Keratinocyte (primary cell): ENCODE measurements at regions not wholly inside any gene's neighbourhood (a gene's known extent, or its start where the extent isn't known, plus 50 kb on each side); places are given as distances from the start of the nearest gene placed in this dataset.

Experiments used
- DNase-seq: peaks from one replicate; pipeline ENCODE4 v3.0.0-alpha.2; 2011; ENCODE audit warnings: low read depth, missing footprints, low spot score
- FAIRE-seq: peaks from 2 replicates; lab custom pipeline; 2011; peaks lifted over from hg19 to GRCh38; lab: Jason Lieb, UNC
- H2AFZ ChIP-seq: 2 replicates; pipeline ENCODE4 v1.6.0; 2012; ENCODE audit warnings: low read length, control low read depth, inconsistent platforms; ENCODE audit not compliant: control insufficient read depth
- H3K27ac ChIP-seq: 2 replicates; pipeline ENCODE4 v1.5.1; 2011; ENCODE audit warnings: low read length; ENCODE audit not compliant: control insufficient read depth, insufficient read depth
- H3K27me3 ChIP-seq: 3 replicates; pipeline ENCODE4 v1.6.0; 2011; ENCODE audit warnings: low read length; ENCODE audit not compliant: control insufficient read depth, insufficient read depth; ENCODE audit errors: extremely low read depth
- H3K36me3 ChIP-seq, 2 experiments: 2 replicates in 1 of 2; 3 replicates in 1 of 2; pipeline ENCODE4 v1.5.1; 2011; ENCODE audit warnings: low read length in 2 of 2, mild to moderate bottlenecking in 1 of 2; ENCODE audit not compliant: control insufficient read depth in 2 of 2, insufficient read depth in 2 of 2; ENCODE audit errors: extremely low read depth in 1 of 2
- H3K4me1 ChIP-seq: 3 replicates; pipeline ENCODE4 v1.5.1; 2011; ENCODE audit warnings: low read length; ENCODE audit not compliant: control insufficient read depth, insufficient read depth; ENCODE audit errors: extremely low read depth
- H3K4me2 ChIP-seq: 3 replicates; pipeline ENCODE4 v1.6.0; 2011; ENCODE audit warnings: low read depth, low read length; ENCODE audit not compliant: control insufficient read depth, insufficient read depth; ENCODE audit errors: extremely low read depth
- H3K4me3 ChIP-seq, 3 experiments: fragments of 200-600 bp in 1 of 3; sonication (generic) in 1 of 3; 2 replicates in 2 of 3; 3 replicates in 1 of 3; pipeline ENCODE4 v1.5.1; 2011 to 2016; ENCODE audit warnings: low read length in 3 of 3, mild to moderate bottlenecking in 3 of 3, control low read depth in 2 of 3, inconsistent platforms in 1 of 3, low read depth in 1 of 3, mixed read lengths in 1 of 3, mixed run types in 1 of 3, moderate library complexity in 1 of 3; ENCODE audit not compliant: control insufficient read depth in 2 of 3, insufficient read depth in 2 of 3; ENCODE audit errors: extremely low read depth in 1 of 3
- H3K79me2 ChIP-seq: 2 replicates; pipeline ENCODE4 v1.6.0; 2012; ENCODE audit warnings: low read length; ENCODE audit not compliant: control insufficient read depth, insufficient read depth
- H3K9ac ChIP-seq: 3 replicates; pipeline ENCODE4 v1.6.0; 2011; ENCODE audit warnings: low read length; ENCODE audit not compliant: control insufficient read depth, insufficient read depth; ENCODE audit errors: extremely low read depth
- H3K9me1 ChIP-seq: 3 replicates; pipeline ENCODE4 v1.6.0; 2011; ENCODE audit warnings: low read length; ENCODE audit not compliant: control insufficient read depth, insufficient read depth; ENCODE audit errors: extremely low read depth
- H3K9me3 ChIP-seq: 2 replicates; pipeline ENCODE4 v1.5.1; 2012; ENCODE audit warnings: low read depth, low read length; ENCODE audit not compliant: control insufficient read depth
- H4K20me1 ChIP-seq: 3 replicates; pipeline ENCODE4 v1.6.0; 2011; ENCODE audit warnings: low read length; ENCODE audit not compliant: control insufficient read depth, insufficient read depth; ENCODE audit errors: extremely low read depth
- EZH2 ChIP-seq: IDR thresholded peaks from one replicate; pipeline ENCODE4 v1.6.1; 2012; ENCODE audit warnings: inconsistent platforms, mild to moderate bottlenecking, low read length, moderate library complexity
- dilution Hi-C: fragments of 300-500 bp; cut with MboI; formaldehyde crosslinking; loops from one replicate; pipeline ENCODE4 v1.7.0; 2020; ENCODE audit warnings: low sequenced_read_pairs; ENCODE audit not compliant: extremely low pct_ligation_motif_present
- TF ChIP-seq, protein P1 (sequence below), 3 experiments: IDR thresholded peaks in 1 of 3; conservative IDR thresholded peaks in 1 of 3; optimal IDR thresholded peaks in 1 of 3; 2 replicates in 2 of 3; 3 replicates in 1 of 3; pipeline versions ENCODE3 to v1.5.1; 2011; ENCODE audit warnings: low read length in 3 of 3, mild to moderate bottlenecking in 3 of 3, moderate library complexity in 2 of 3, control low read depth in 1 of 3, inconsistent platforms in 1 of 3; ENCODE audit not compliant: insufficient read depth in 2 of 3; ENCODE audit errors: extremely low read depth in 1 of 3

GRCh38 chr9:79012561-79012960 is 559.2 kb upstream of the TLE4 start:
- H3K36me3 ChIP-seq, result no peaks in the 10 kb centered on the region
- DNase-seq (peak; percentile 13), FAIRE-seq (peak; percentile 53)
- no peaks in the 10 kb centered on the region for H3K9me1 ChIP-seq
- no peak overlapping the region for H3K9ac ChIP-seq
- no peaks in the 10 kb centered on the region for H4K20me1 ChIP-seq
- no peak overlapping the region for H3K4me3 ChIP-seq
- H3K27me3 ChIP-seq, result no peaks in the 10 kb centered on the region
- H3K9me3 ChIP-seq, result no peaks in the 10 kb centered on the region
- H3K4me1 ChIP-seq, result peaks cover 35% of the 10 kb centered on the region
- TF ChIP-seq, protein P1, sequence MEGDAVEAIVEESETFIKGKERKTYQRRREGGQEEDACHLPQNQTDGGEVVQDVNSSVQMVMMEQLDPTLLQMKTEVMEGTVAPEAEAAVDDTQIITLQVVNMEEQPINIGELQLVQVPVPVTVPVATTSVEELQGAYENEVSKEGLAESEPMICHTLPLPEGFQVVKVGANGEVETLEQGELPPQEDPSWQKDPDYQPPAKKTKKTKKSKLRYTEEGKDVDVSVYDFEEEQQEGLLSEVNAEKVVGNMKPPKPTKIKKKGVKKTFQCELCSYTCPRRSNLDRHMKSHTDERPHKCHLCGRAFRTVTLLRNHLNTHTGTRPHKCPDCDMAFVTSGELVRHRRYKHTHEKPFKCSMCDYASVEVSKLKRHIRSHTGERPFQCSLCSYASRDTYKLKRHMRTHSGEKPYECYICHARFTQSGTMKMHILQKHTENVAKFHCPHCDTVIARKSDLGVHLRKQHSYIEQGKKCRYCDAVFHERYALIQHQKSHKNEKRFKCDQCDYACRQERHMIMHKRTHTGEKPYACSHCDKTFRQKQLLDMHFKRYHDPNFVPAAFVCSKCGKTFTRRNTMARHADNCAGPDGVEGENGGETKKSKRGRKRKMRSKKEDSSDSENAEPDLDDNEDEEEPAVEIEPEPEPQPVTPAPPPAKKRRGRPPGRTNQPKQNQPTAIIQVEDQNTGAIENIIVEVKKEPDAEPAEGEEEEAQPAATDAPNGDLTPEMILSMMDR (optimal IDR thresholded peaks at IDR 0.05 in 1 of 3, IDR thresholded peaks at IDR 0.05 in 1 of 3, conservative IDR thresholded peaks at IDR 0.05 in 1 of 3; ENCODE audit: extremely low read depth in 1 of 3, insufficient read depth in 2 of 3, low read length in 3 of 3), result no peak
- no peak for TF ChIP-seq EZH2
- dilution Hi-C loops, result no loop called here
- H3K4me2 ChIP-seq, result no peak overlapping the region
- H3K79me2 ChIP-seq, result no peaks in the 10 kb centered on the region
- no peak overlapping the region for H2AFZ ChIP-seq
- no peak overlapping the region for H3K27ac ChIP-seq

- H3K4me2 ChIP-seq, result no peak overlapping the region
- dilution Hi-C loops, result no loop called here
- H2AFZ ChIP-seq, result peak overlapping the region; percentile 32
- no peaks in the 10 kb centered on the region for H3K36me3 ChIP-seq
- no peaks in the 10 kb centered on the region for H3K27me3 ChIP-seq
- no peaks in the 10 kb centered on the region for H3K79me2 ChIP-seq
- no peaks in the 10 kb centered on the region for H3K9me3 ChIP-seq
- no peak overlapping the region for H3K9ac ChIP-seq
- H3K9me1 ChIP-seq, result no peaks in the 10 kb centered on the region
- H3K4me1 ChIP-seq, result peaks cover 35% of the 10 kb centered on the region
- H3K4me3 ChIP-seq, result no peak overlapping the region
- peak; percentile 63 for FAIRE-seq
- no peak for DNase-seq
- no peaks in the 10 kb centered on the region for H4K20me1 ChIP-seq
- TF ChIP-seq, protein P1 (optimal IDR thresholded peaks at IDR 0.05 in 1 of 3, IDR thresholded peaks at IDR 0.05 in 1 of 3, conservative IDR thresholded peaks at IDR 0.05 in 1 of 3; ENCODE audit: extremely low read depth in 1 of 3, insufficient read depth in 2 of 3, low read length in 3 of 3), result no peak
- TF ChIP-seq EZH2, result no peak
- no peak overlapping the region for H3K27ac ChIP-seq
These were observed 557.8 kb upstream of the TLE4 start for GRCh38 chr9:79013715-79014610.
